GM12878 (cell line): ENCODE measurements at regions not wholly inside any gene's neighbourhood (a gene's known extent, or its start where the extent isn't known, plus 50 kb on each side); places are given as distances from the start of the nearest gene placed in this dataset.
"Not testable (repeated sequence)": the region's sequence is repeated elsewhere in the genome, so short reads cannot be mapped to it uniquely, and the experiment has no call there.

Source experiments
- CBFB ChIP-seq: IDR thresholded peaks from 2 replicates; pipeline ENCODE4 v1.6.1; 2016; ENCODE audit warnings: antibody characterized with exemption, low read depth
- CHD1 ChIP-seq: IDR thresholded peaks from 2 replicates; pipeline ENCODE4 v1.6.1; 2012; ENCODE audit warnings: low read depth, low read length, improper control_type of control experiment
- EP300 ChIP-seq, 2 experiments: fragments of 150-350 bp in 1 of 2; IDR thresholded peaks; 2 replicates each; pipeline ENCODE4 v1.6.1; 2011 to 2012; ENCODE audit warnings: low read depth in 2 of 2, low read length in 2 of 2, borderline replicate concordance in 1 of 2, improper control_type of control experiment in 1 of 2, inconsistent platforms in 1 of 2; ENCODE audit not compliant: control insufficient read depth in 1 of 2
- EZH2 ChIP-seq: IDR thresholded peaks from 2 replicates; pipeline ENCODE4 v1.6.1; 2012; ENCODE audit warnings: low read depth, mild to moderate bottlenecking, control low read depth, inconsistent platforms, low read length, borderline replicate concordance; ENCODE audit not compliant: control insufficient read depth
- MTA3 ChIP-seq: IDR thresholded peaks from 2 replicates; pipeline ENCODE4 v1.6.1; 2012; ENCODE audit warnings: low read length, inconsistent platforms, borderline replicate concordance
- NKRF ChIP-seq: fragments of 450-650 bp; conservative IDR thresholded peaks from 2 replicates; pipeline ENCODE4 v1.6.1; 2017; ENCODE audit warnings: mild to moderate bottlenecking, moderate library complexity
- NR2F1 ChIP-seq: fragments of 450-650 bp; conservative IDR thresholded peaks from 2 replicates; pipeline ENCODE4 v1.6.1; 2017; ENCODE audit warnings: mild to moderate bottlenecking
- TAF1 ChIP-seq: IDR thresholded peaks from 2 replicates; pipeline ENCODE4 v1.6.1; 2011; ENCODE audit warnings: mild to moderate bottlenecking, low read depth, low read length, borderline replicate concordance
- ZNF274 ChIP-seq: IDR thresholded peaks from one replicate; pipeline ENCODE4 v1.8.0; 2011; ENCODE audit not compliant: insufficient read length, insufficient read depth
- TF ChIP-seq, protein P1 (sequence below): fragments of 450-650 bp; IDR thresholded peaks from 2 replicates; pipeline ENCODE4 v1.6.1; 2017; ENCODE audit warnings: mild to moderate bottlenecking, moderate library complexity
- TF ChIP-seq, protein P2 (sequence below), 3 experiments: IDR thresholded peaks in 2 of 3; conservative IDR thresholded peaks in 1 of 3; 2 replicates each; pipeline ENCODE4 v1.5.1; 2011; ENCODE audit warnings: low read depth in 3 of 3, low read length in 3 of 3, mild to moderate bottlenecking in 3 of 3, control low read depth in 2 of 3, moderate library complexity in 2 of 3, inconsistent platforms in 1 of 3, mixed read lengths in 1 of 3; ENCODE audit not compliant: control insufficient read depth in 2 of 3, insufficient read depth in 1 of 3; ENCODE audit errors: extremely low read depth in 1 of 3
- TF ChIP-seq, protein P3 (sequence below): fragments of 450-650 bp; IDR thresholded peaks from 2 replicates; pipeline ENCODE4 v1.6.1; 2017; ENCODE audit warnings: mild to moderate bottlenecking
- TF ChIP-seq, protein P4 (sequence below): IDR thresholded peaks from 2 replicates; pipeline ENCODE4 v1.6.1; 2011; ENCODE audit warnings: low read depth, low read length, improper control_type of control experiment, borderline replicate concordance

- not testable (repeated sequence) for TF ChIP-seq EP300 (IDR thresholded peaks at IDR 0.05; ENCODE audit: borderline replicate concordance in 1 of 2, control insufficient read depth in 1 of 2, low read depth in 2 of 2, low read length in 2 of 2); EZH2; MTA3; TAF1; CBFB; NKRF; CHD1; ZNF274; NR2F1
- TF ChIP-seq, protein P1, sequence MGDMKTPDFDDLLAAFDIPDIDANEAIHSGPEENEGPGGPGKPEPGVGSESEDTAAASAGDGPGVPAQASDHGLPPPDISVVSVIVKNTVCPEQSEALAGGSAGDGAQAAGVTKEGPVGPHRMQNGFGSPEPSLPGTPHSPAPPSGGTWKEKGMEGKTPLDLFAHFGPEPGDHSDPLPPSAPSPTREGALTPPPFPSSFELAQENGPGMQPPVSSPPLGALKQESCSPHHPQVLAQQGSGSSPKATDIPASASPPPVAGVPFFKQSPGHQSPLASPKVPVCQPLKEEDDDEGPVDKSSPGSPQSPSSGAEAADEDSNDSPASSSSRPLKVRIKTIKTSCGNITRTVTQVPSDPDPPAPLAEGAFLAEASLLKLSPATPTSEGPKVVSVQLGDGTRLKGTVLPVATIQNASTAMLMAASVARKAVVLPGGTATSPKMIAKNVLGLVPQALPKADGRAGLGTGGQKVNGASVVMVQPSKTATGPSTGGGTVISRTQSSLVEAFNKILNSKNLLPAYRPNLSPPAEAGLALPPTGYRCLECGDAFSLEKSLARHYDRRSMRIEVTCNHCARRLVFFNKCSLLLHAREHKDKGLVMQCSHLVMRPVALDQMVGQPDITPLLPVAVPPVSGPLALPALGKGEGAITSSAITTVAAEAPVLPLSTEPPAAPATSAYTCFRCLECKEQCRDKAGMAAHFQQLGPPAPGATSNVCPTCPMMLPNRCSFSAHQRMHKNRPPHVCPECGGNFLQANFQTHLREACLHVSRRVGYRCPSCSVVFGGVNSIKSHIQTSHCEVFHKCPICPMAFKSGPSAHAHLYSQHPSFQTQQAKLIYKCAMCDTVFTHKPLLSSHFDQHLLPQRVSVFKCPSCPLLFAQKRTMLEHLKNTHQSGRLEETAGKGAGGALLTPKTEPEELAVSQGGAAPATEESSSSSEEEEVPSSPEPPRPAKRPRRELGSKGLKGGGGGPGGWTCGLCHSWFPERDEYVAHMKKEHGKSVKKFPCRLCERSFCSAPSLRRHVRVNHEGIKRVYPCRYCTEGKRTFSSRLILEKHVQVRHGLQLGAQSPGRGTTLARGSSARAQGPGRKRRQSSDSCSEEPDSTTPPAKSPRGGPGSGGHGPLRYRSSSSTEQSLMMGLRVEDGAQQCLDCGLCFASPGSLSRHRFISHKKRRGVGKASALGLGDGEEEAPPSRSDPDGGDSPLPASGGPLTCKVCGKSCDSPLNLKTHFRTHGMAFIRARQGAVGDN: not testable (repeated sequence)
- TF ChIP-seq, protein P2, sequence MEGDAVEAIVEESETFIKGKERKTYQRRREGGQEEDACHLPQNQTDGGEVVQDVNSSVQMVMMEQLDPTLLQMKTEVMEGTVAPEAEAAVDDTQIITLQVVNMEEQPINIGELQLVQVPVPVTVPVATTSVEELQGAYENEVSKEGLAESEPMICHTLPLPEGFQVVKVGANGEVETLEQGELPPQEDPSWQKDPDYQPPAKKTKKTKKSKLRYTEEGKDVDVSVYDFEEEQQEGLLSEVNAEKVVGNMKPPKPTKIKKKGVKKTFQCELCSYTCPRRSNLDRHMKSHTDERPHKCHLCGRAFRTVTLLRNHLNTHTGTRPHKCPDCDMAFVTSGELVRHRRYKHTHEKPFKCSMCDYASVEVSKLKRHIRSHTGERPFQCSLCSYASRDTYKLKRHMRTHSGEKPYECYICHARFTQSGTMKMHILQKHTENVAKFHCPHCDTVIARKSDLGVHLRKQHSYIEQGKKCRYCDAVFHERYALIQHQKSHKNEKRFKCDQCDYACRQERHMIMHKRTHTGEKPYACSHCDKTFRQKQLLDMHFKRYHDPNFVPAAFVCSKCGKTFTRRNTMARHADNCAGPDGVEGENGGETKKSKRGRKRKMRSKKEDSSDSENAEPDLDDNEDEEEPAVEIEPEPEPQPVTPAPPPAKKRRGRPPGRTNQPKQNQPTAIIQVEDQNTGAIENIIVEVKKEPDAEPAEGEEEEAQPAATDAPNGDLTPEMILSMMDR (IDR thresholded peaks at IDR 0.05 in 2 of 3, conservative IDR thresholded peaks at IDR 0.05 in 1 of 3; ENCODE audit: control insufficient read depth in 2 of 3, extremely low read depth in 1 of 3, insufficient read depth in 1 of 3, low read depth in 3 of 3, low read length in 3 of 3): not testable (repeated sequence)
- TF ChIP-seq, protein P3, sequence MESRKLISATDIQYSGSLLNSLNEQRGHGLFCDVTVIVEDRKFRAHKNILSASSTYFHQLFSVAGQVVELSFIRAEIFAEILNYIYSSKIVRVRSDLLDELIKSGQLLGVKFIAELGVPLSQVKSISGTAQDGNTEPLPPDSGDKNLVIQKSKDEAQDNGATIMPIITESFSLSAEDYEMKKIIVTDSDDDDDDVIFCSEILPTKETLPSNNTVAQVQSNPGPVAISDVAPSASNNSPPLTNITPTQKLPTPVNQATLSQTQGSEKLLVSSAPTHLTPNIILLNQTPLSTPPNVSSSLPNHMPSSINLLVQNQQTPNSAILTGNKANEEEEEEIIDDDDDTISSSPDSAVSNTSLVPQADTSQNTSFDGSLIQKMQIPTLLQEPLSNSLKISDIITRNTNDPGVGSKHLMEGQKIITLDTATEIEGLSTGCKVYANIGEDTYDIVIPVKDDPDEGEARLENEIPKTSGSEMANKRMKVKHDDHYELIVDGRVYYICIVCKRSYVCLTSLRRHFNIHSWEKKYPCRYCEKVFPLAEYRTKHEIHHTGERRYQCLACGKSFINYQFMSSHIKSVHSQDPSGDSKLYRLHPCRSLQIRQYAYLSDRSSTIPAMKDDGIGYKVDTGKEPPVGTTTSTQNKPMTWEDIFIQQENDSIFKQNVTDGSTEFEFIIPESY: not testable (repeated sequence)
- TF ChIP-seq, protein P4, sequence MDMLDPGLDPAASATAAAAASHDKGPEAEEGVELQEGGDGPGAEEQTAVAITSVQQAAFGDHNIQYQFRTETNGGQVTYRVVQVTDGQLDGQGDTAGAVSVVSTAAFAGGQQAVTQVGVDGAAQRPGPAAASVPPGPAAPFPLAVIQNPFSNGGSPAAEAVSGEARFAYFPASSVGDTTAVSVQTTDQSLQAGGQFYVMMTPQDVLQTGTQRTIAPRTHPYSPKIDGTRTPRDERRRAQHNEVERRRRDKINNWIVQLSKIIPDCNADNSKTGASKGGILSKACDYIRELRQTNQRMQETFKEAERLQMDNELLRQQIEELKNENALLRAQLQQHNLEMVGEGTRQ: not testable (repeated sequence)
These were observed 92.9 kb downstream of the C9orf50 start for GRCh38 chr9:129527955-129528354.
